ENCODE measurements at regions not wholly inside any gene's neighbourhood (a gene's known extent, or its start where the extent isn't known, plus 50 kb on each side); places are given as distances from the start of the nearest gene placed in this dataset.

- DNase-seq: no peak
- no peak for TF ChIP-seq CTCF (IDR thresholded peaks at IDR 0.05)
- no peak for TF ChIP-seq POLR2A (IDR thresholded peaks at IDR 0.05)
- Histone ChIP-seq H3K27me3 (no peaks in the 10 kb centered on the region), H3K9me3 (no peaks in the 10 kb centered on the region), H3K36me3 (ENCODE audit: low read depth, missing control alignments) (no peaks in the 10 kb centered on the region), H3K27ac (no peak overlapping the region), H3K4me3 (no peak overlapping the region), H3K4me1 (no peaks in the 10 kb centered on the region)
- intact Hi-C loops (cut with DNase I; ENCODE audit: low total_unique reads): no loop called here
Measured at GRCh38 chr16:86220561-86220960, 289.8 kb upstream of the FOXF1 start.

- Histone ChIP-seq H3K27me3 (no peaks in the 10 kb centered on the region), H3K4me1 (no peaks in the 10 kb centered on the region), H3K36me3 (ENCODE audit: low read depth, missing control alignments) (no peaks in the 10 kb centered on the region), H3K27ac (no peak overlapping the region), H3K9me3 (no peaks in the 10 kb centered on the region), H3K4me3 (no peak overlapping the region)
- DNase-seq: no peak
- 90 to 96% methylated on average over 8 of the region's 8 CpGs for WGBS, 2 donors
- intact Hi-C loops (cut with DNase I; ENCODE audit: low total_unique reads): no loop called here
- TF ChIP-seq POLR2A (IDR thresholded peaks at IDR 0.05): no peak
- no peak for TF ChIP-seq CTCF (IDR thresholded peaks at IDR 0.05)
Measured at GRCh38 chr16:86221085-86221484, 289.2 kb upstream of the FOXF1 start.

- H3K27me3 ChIP-seq: no peaks in the 10 kb centered on the region
- 44 to 59% methylated on average over 12 to 13 of the region's 13 CpGs for WGBS, 2 donors
- TF ChIP-seq POLR2A (IDR thresholded peaks at IDR 0.05) (no peak), CTCF (IDR thresholded peaks at IDR 0.05) (no peak)
- H3K36me3 ChIP-seq (ENCODE audit: low read depth, missing control alignments): no peaks in the 10 kb centered on the region
- H3K9me3 ChIP-seq: no peaks in the 10 kb centered on the region
- H3K4me3 ChIP-seq: no peak overlapping the region
- intact Hi-C loops (cut with DNase I; ENCODE audit: low total_unique reads): no loop called here
- no peak for DNase-seq
- no peaks in the 10 kb centered on the region for H3K4me1 ChIP-seq
- H3K27ac ChIP-seq: no peak overlapping the region
Measured at GRCh38 chr16:86222547-86222946, 287.8 kb upstream of the FOXF1 start.

- H3K27ac ChIP-seq: no peak overlapping the region
- no peaks in the 10 kb centered on the region for H3K4me1 ChIP-seq
- intact Hi-C loops (cut with DNase I; ENCODE audit: low total_unique reads): no loop called here
- no peak for DNase-seq
- TF ChIP-seq CTCF (IDR thresholded peaks at IDR 0.05): no peak
- TF ChIP-seq POLR2A (IDR thresholded peaks at IDR 0.05): no peak
- H3K4me3 ChIP-seq: no peak overlapping the region
- 23 to 32% methylated on average over 11 of the region's 11 CpGs for WGBS, 2 donors
- H3K36me3 ChIP-seq (ENCODE audit: low read depth, missing control alignments): no peaks in the 10 kb centered on the region
- no peaks in the 10 kb centered on the region for H3K27me3 ChIP-seq
- no peaks in the 10 kb centered on the region for H3K9me3 ChIP-seq
Measured at GRCh38 chr16:86222965-86223551, 287.3 kb upstream of the FOXF1 start.

- intact Hi-C loops (cut with DNase I; ENCODE audit: low total_unique reads): no loop called here
- WGBS, 2 donors: 87 to 92% methylated on average over 4 to 5 of the region's 5 CpGs
- DNase-seq: no peak
- TF ChIP-seq CTCF (IDR thresholded peaks at IDR 0.05): no peak
- TF ChIP-seq POLR2A (IDR thresholded peaks at IDR 0.05): no peak
- no peaks in the 10 kb centered on the region for H3K9me3 ChIP-seq
- H3K27ac ChIP-seq: no peak overlapping the region
- H3K27me3 ChIP-seq: no peaks in the 10 kb centered on the region
- no peaks in the 10 kb centered on the region for H3K36me3 ChIP-seq (ENCODE audit: low read depth, missing control alignments)
- no peaks in the 10 kb centered on the region for H3K4me1 ChIP-seq
- H3K4me3 ChIP-seq: no peak overlapping the region
Measured at GRCh38 chr16:86224126-86224525, 286.2 kb upstream of the FOXF1 start.

Measured in testis (tissue), 2 donors.